HFF-Myc (cell line): ENCODE measurements at regions not wholly inside any gene's neighbourhood (a gene's known extent, or its start where the extent isn't known, plus 50 kb on each side); places are given as distances from the start of the nearest gene placed in this dataset.

Experiments
- DNase-seq: peaks from one replicate; pipeline ENCODE4 v3.0.0-alpha.2; 2011; ENCODE audit warnings: low read depth; ENCODE audit errors: extremely low read depth
- H3K4me3 ChIP-seq: replicated peaks from 2 replicates; pipeline ENCODE4 v1.5.1; 2011; ENCODE audit warnings: low read depth, mild to moderate bottlenecking, control low read depth, low read length
- TF ChIP-seq, protein P1 (sequence below): IDR thresholded peaks from 2 replicates; pipeline ENCODE4 v1.5.1; 2012; ENCODE audit warnings: mild to moderate bottlenecking, low read depth, low read length, control low read depth; ENCODE audit errors: missing control alignments

DNA sequence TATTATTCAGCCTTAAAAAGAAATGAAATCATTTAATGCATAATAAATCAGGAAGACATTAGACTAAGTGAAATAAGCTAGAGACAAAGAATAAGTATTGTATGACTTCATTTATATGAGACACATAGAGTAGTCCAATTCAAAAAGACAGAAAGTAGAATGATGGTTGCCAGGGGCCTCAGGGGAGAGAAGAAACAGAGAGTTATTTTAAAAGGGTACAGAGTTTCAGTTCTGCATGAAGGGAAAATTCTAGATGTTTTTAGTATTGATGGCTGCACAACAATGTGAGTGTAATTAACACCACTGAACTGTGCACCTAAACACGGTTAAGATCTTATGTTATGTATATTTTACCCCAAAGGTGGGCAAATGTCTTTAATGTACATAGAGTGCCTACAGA lies 1407.9 kb upstream of the MAP3K7 start:
- no peak for DNase-seq
- no peak overlapping the region for H3K4me3 ChIP-seq
- TF ChIP-seq, protein P1, sequence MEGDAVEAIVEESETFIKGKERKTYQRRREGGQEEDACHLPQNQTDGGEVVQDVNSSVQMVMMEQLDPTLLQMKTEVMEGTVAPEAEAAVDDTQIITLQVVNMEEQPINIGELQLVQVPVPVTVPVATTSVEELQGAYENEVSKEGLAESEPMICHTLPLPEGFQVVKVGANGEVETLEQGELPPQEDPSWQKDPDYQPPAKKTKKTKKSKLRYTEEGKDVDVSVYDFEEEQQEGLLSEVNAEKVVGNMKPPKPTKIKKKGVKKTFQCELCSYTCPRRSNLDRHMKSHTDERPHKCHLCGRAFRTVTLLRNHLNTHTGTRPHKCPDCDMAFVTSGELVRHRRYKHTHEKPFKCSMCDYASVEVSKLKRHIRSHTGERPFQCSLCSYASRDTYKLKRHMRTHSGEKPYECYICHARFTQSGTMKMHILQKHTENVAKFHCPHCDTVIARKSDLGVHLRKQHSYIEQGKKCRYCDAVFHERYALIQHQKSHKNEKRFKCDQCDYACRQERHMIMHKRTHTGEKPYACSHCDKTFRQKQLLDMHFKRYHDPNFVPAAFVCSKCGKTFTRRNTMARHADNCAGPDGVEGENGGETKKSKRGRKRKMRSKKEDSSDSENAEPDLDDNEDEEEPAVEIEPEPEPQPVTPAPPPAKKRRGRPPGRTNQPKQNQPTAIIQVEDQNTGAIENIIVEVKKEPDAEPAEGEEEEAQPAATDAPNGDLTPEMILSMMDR: no peak

DNA sequence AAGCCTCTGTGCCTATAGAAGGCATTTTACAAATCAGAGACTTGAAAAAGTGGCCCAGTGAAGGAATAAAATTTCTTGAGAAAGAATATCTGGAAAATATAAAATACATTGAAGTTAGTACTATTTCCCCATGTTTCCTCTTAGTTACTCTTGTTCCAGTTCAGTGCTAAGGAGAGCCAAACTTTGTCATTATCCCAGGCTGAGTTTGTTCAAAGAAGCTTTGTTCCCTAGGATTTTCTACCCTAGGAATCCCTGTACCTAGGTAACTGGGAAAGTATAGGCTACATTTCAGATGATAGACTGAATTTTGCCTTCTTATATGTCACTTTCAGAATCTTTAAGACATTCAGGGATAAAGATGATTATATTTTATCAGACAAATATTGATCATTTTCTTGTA lies 1395.7 kb upstream of the MAP3K7 start:
- DNase-seq: no peak
- TF ChIP-seq, protein P1: no peak
- no peak overlapping the region for H3K4me3 ChIP-seq

DNA sequence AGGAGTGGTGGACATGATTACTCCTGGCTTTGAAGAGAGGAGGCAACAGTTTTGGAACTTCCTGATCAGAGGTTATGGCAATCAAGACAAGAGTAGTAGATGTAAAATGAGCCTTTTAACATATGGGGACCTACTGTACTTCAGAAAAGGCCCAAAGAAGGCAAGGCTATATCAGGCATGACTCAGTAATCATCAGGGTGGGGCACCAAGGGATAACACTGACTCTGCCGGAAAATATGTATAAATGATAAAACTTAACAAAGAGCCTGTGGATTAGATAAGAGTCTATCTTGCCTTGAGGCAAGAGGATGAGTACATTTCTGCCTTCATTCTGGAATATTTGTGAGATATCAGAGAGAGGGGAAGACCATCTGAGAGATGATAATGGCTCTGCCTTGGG lies 1389.9 kb upstream of the MAP3K7 start:
- no peak for DNase-seq
- TF ChIP-seq, protein P1: no peak
- H3K4me3 ChIP-seq: no peak overlapping the region

DNA sequence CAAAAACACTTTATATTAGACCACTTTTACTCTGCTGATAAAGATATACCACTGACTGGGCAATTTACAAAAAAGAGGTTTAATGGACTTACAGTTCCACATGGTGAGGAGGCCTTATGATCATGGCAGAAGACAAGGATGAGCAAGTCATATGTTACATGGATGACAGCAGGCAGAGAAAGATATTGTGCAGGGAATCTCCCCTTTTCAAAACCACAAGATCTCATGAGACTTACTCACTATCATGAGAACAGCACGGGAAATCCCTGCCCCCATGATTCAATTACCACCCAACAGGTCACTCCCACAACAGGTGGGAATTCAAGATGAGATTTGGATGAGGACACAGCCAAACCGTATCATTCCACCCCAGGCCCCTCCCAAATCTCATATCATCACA lies 1383.8 kb upstream of the MAP3K7 start:
- no peak for DNase-seq
- TF ChIP-seq, protein P1: no peak

DNA sequence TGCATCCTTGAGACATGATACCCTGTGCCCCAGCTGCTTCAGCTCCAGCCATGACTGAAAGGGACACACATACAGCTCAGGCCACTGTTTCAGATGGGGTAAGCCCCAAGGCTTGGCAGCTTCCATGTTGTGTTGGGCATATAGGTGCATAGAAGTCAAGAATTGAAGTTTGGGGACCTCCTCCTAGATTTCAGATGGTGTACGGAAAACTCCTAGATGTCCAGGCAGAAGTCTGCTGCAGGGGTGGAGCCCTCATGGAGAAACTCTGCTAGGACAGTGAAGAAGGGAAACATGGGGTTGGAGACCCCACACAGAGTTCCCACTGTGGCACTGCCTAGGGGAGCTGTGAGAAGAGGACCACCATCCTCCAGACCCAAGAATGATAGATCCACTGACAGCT lies 1379.0 kb upstream of the MAP3K7 start:
- no peak overlapping the region for H3K4me3 ChIP-seq
- TF ChIP-seq, protein P1: no peak
- DNase-seq: no peak

More for the DNA sequence above, 1383.8 kb upstream of the MAP3K7 start:
- no peak overlapping the region for H3K4me3 ChIP-seq

DNA sequence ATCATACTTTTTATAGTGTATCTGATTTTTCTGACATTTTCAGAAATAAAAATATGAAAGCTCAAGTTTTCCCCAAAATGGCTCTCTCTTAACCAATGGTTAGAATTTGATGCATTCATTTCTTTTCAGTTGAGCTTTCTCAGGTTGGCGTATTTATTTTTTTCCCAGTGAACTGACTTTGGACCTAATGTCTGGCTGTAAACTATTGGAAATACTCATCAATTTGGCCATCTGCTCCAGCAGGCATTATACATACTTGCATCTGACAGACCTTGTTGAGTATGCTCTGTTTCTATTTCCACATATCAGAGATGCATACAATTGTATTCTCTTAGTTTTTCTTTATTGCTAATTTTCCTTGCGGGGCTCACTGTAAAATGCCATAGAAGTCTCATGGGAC lies 1374.8 kb upstream of the MAP3K7 start:
- no peak for DNase-seq
- H3K4me3 ChIP-seq: no peak overlapping the region
- TF ChIP-seq, protein P1: no peak

DNA sequence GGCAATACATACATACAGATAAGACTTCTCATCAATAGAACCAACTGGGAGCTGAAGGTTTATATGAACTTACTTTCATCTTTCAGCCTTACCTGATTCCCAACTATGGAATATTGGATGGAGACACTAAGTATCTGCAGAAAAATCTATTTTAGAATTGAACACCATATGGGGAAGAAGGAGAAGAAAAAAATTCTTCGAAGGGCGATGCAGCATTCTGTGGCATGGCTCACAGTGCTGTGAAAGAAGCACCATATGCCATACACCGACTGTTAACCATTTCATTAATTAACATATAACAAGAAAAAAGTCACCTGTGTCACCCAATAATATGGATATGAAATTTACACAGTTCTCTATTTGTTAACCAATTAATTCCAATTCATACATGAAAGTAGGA lies 1374.4 kb upstream of the MAP3K7 start:
- no peak overlapping the region for H3K4me3 ChIP-seq
- no peak for DNase-seq
- TF ChIP-seq, protein P1: no peak
